GM12874 (cell line): ENCODE measurements at regions not wholly inside any gene's neighbourhood (a gene's known extent, or its start where the extent isn't known, plus 50 kb on each side); places are given as distances from the start of the nearest gene placed in this dataset.

Experiments used
- TF ChIP-seq, protein P1 (sequence below): IDR thresholded peaks from 2 replicates; pipeline ENCODE4 v1.5.1; 2011; ENCODE audit warnings: low read depth, mild to moderate bottlenecking, control low read depth, low read length, moderate library complexity; ENCODE audit not compliant: insufficient read depth

GRCh38 chr6:48613231-48613949, 502.4 kb upstream of the PTCHD4 start:
- TF ChIP-seq, protein P1, sequence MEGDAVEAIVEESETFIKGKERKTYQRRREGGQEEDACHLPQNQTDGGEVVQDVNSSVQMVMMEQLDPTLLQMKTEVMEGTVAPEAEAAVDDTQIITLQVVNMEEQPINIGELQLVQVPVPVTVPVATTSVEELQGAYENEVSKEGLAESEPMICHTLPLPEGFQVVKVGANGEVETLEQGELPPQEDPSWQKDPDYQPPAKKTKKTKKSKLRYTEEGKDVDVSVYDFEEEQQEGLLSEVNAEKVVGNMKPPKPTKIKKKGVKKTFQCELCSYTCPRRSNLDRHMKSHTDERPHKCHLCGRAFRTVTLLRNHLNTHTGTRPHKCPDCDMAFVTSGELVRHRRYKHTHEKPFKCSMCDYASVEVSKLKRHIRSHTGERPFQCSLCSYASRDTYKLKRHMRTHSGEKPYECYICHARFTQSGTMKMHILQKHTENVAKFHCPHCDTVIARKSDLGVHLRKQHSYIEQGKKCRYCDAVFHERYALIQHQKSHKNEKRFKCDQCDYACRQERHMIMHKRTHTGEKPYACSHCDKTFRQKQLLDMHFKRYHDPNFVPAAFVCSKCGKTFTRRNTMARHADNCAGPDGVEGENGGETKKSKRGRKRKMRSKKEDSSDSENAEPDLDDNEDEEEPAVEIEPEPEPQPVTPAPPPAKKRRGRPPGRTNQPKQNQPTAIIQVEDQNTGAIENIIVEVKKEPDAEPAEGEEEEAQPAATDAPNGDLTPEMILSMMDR = no peak

DNA sequence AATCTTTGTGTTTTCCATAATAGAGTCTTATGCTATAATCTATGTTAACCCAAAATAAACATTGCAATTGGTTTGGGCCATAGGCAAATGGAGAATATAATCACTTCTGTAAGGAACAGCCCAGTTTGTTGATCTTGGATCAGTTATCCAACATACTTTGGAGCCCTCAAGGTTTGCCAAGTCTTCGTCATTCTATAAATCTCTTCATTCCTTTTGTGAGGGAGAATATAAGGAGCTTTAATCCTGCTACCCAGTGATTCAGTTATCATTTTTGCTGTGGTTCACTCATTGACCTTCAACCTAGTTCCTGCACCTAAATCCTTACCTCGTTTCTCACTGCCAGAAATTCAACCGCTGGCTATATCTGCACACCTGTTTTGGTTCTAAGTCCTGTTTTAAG, 500.3 kb upstream of the PTCHD4 start:
- TF ChIP-seq, protein P1 = no peak

- TF ChIP-seq, protein P1 = no peak
Observed at GRCh38 chr6:48610846-48611245, 499.8 kb upstream of the PTCHD4 start.

DNA sequence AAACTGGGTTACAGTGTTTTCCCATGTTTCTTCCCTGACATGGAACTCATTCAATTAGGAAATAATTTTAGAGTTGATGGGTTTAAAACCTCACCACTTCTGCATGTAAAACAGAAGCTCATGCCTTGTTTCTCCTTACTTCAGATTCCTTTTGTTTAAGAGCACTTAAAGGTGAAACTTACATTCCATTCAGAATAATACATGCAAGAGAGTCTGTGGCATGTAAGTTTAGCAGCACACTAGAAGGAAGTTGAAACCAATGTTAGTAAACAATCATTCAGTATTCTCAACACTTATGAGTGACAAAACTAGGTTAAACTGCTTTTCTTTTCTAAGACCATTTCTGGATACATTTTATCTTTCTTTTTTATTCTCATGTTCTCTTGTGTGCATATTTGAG, 495.6 kb upstream of the PTCHD4 start:
- TF ChIP-seq, protein P1 = no peak

DNA sequence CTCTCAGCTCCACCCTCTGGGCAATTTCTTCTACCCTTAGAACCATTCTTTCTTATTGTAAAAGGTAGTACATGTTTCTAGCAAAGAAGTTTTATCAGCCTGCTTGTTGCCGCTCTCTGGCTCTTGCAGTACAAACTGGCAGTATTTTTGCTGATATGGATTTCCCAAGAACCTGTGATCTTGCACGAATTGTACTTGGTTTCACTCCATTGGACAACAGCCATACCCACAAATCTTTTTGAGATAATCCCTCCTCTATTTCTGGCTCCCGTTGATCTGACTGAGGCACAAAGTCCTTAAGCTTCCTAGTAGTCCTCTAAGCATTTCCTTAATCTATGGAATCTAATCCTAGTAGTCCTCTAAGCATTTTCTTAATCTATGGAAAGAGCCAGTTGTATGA, 487.0 kb upstream of the PTCHD4 start:
- TF ChIP-seq, protein P1 = no peak

GRCh38 chr6:48596830-48597229, 485.8 kb upstream of the PTCHD4 start:
- TF ChIP-seq, protein P1 = no peak

DNA sequence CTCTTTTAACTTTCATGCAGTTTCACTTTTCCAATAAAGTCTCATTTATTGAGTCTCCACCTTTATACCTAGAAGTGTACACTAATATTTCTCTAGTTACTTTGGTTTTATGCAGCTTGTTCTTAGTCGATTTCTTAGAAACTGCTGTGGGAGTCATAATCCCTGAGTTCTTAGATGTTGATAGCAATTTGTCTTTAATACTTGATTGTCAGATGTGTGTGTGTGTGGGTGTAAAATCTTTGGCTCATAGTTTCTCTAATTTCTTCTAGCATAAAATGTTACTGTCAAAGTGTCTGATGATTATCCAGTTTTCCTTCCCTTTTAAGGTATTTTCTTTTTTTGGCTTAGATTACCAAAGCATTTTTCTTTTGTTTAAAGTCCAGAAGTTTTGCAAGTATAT, 473.8 kb upstream of the PTCHD4 start:
- TF ChIP-seq, protein P1 = no peak
